Caco-2 (cell line): ENCODE measurements at regions not wholly inside any gene's neighbourhood (a gene's known extent, or its start where the extent isn't known, plus 50 kb on each side); places are given as distances from the start of the nearest gene placed in this dataset.

Experiments used
- BruUV-seq: library from RNA; stranded (reverse); fragments of 400-500 nt; replicated peaks from 2 replicates; lab custom pipeline; 2021; lab: Mats Ljungman, UMichigan
- CTCF ChIA-PET: fragments of 300-600 bp; sonication (Branson Sonifier 250); formaldehyde crosslinking; loops from one replicate; lab custom pipeline; 2022; ENCODE audit warnings: antibody characterized with exemption; lab: Charles Lee
- POLR2A ChIA-PET: fragments of 300-600 bp; sonication (Branson Sonifier 250); formaldehyde crosslinking; loops from one replicate; lab custom pipeline; 2022; ENCODE audit warnings: antibody characterized with exemption; lab: Charles Lee
- DNase-seq, 2 experiments: peaks; one replicate each; pipeline versions ENCODE4 v3.0.0 to v3.0.0-alpha.2; 2020 to 2022
- H3K27me3 ChIP-seq: replicated peaks from 2 replicates; pipeline ENCODE4 v1.6.0; 2011; ENCODE audit warnings: low read length; ENCODE audit not compliant: control insufficient read depth, insufficient read depth
- H3K36me3 ChIP-seq: 2 replicates; pipeline ENCODE4 v1.5.1; 2011; ENCODE audit warnings: low read length; ENCODE audit not compliant: control insufficient read depth, insufficient read depth
- H3K4me1 ChIP-seq: fragments of 250-450 bp; sonication (Bioruptor Pico); 2 replicates; pipeline ENCODE4 v1.5.1; 2020; ENCODE audit warnings: mild to moderate bottlenecking
- H3K4me3 ChIP-seq: 2 replicates; pipeline ENCODE4 v1.5.1; 2011; ENCODE audit warnings: low read depth, mild to moderate bottlenecking, control low read depth, low read length
- H3K9me3 ChIP-seq: fragments of 250-450 bp; sonication (Bioruptor Pico); 2 replicates; pipeline ENCODE4 v1.5.1; 2020; ENCODE audit warnings: mild to moderate bottlenecking, moderate library complexity
- H3K27ac Mint-ChIP-seq: one replicate; pipeline ENCODE4 v1.8.0; 2022; ENCODE audit warnings: mixed read lengths; ENCODE audit not compliant: unreplicated experiment
- H3K27me3 Mint-ChIP-seq: one replicate; pipeline ENCODE4 v1.8.0; 2022; ENCODE audit warnings: mixed read lengths; ENCODE audit not compliant: insufficient read depth, unreplicated experiment
- H3K36me3 Mint-ChIP-seq: one replicate; pipeline ENCODE4 v1.8.0; 2022; ENCODE audit warnings: mild to moderate bottlenecking, mixed read lengths; ENCODE audit not compliant: insufficient read depth, unreplicated experiment
- H3K4me1 Mint-ChIP-seq: one replicate; pipeline ENCODE4 v1.8.0; 2022; ENCODE audit warnings: low read depth, mixed read lengths; ENCODE audit not compliant: unreplicated experiment
- H3K4me3 Mint-ChIP-seq: one replicate; pipeline ENCODE4 v1.8.0; 2022; ENCODE audit warnings: mild to moderate bottlenecking, moderate library complexity, mixed read lengths; ENCODE audit not compliant: unreplicated experiment
- H3K9me3 Mint-ChIP-seq: one replicate; pipeline ENCODE4 v1.8.0; 2022; ENCODE audit warnings: mixed read lengths; ENCODE audit not compliant: unreplicated experiment
- intact Hi-C: fragments of 100-400 bp; cut with micrococcal nuclease; formaldehyde crosslinking; loops from one replicate; pipeline ENCODE4 v1.10.0; 2022; ENCODE audit not compliant: unreplicated experiment
- TF ChIP-seq, protein P1 (sequence below), 2 experiments: fragments of 200-600 bp in 1 of 2; IDR thresholded peaks; 1 replicate in 1 of 2; 2 replicates in 1 of 2; pipeline versions ENCODE4 v1.5.1 to v1.8.0; 2011 to 2022; ENCODE audit warnings: antibody characterized with exemption in 1 of 2, control low read depth in 1 of 2, inconsistent platforms in 1 of 2, low read depth in 1 of 2, low read length in 1 of 2, mild to moderate bottlenecking in 1 of 2, moderate library complexity in 1 of 2; ENCODE audit not compliant: insufficient read depth in 1 of 2, severe bottlenecking in 1 of 2, unreplicated experiment in 1 of 2

DNA sequence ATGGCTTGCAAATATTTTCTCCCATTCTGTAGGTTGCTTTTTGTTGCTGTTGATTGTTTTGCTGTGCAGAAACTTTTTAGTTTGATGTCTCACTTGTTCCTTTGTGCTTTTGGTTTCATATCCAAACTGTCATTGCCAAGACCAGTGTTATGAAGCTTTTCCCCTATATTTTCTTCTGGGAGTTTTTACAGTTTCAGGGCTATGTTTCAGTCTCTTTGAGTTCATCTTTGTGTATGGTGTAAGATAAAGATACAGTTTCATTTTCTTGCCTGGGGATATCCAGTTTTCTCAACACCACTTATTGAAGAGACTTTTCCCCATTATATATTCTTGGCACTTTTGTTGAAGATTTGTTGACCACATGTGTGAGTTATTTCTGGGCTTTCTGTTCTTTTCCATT is 139.9 kb downstream of the MRPL57 start:
- Mint-ChIP-seq H3K4me1 (no peaks in the 10 kb centered on the region), H3K27me3 (no peaks in the 10 kb centered on the region), H3K9me3 (no peaks in the 10 kb centered on the region), H3K36me3 (no peaks in the 10 kb centered on the region), H3K27ac (no peak overlapping the region), H3K4me3 (no peak overlapping the region)
- H3K4me1 ChIP-seq: no peaks in the 10 kb centered on the region
- intact Hi-C loops: no loop called here
- BruUV-seq: no TSS peak
- no peak for DNase-seq
- CTCF ChIA-PET: no interaction called here
- no peaks in the 10 kb centered on the region for H3K9me3 ChIP-seq
- POLR2A ChIA-PET: interaction anchor here (0.7 kb wide), 1 partner anchor 10 kb away, joined by 6 read pairs; no protein-coding TSS in a partner anchor
- H3K27me3 ChIP-seq: no peaks in the 10 kb centered on the region
- H3K36me3 ChIP-seq: no peaks in the 10 kb centered on the region
- H3K4me3 ChIP-seq: no peak overlapping the region
- TF ChIP-seq, protein P1, sequence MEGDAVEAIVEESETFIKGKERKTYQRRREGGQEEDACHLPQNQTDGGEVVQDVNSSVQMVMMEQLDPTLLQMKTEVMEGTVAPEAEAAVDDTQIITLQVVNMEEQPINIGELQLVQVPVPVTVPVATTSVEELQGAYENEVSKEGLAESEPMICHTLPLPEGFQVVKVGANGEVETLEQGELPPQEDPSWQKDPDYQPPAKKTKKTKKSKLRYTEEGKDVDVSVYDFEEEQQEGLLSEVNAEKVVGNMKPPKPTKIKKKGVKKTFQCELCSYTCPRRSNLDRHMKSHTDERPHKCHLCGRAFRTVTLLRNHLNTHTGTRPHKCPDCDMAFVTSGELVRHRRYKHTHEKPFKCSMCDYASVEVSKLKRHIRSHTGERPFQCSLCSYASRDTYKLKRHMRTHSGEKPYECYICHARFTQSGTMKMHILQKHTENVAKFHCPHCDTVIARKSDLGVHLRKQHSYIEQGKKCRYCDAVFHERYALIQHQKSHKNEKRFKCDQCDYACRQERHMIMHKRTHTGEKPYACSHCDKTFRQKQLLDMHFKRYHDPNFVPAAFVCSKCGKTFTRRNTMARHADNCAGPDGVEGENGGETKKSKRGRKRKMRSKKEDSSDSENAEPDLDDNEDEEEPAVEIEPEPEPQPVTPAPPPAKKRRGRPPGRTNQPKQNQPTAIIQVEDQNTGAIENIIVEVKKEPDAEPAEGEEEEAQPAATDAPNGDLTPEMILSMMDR (IDR thresholded peaks at IDR 0.05; ENCODE audit: insufficient read depth in 1 of 2, low read depth in 1 of 2, low read length in 1 of 2, severe bottlenecking in 1 of 2, unreplicated experiment in 1 of 2): no peak

DNA sequence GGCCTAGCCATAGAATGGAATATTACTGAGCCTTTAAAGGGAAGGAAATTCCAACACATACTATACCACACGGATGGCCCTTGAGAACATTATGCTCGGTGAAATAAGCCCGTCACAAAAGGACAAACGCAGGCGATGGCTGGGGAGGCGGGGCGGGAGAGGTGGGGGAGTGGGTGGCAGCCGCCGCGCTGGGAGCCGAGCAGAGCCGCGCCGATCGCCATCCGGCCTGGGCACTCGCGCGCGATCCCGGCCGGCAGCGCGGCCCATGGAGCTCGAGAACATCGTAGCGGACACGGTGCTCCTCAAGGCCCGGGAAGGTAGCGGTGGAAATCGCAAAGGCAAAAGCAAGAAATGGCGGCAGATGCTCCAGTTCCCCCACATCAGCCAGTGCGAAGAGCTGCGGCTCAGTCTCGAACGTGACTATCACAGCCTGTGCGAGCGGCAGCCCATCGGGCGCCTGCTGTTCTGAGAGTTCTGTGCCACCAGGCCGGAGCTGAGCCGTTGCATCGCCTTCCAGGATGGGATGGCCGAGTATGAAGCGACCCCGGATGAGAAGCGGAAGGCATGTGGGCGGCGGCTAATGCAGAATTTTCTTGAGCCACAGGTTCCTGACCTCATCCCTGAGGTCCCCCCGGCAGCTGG is 140.1 kb downstream of the ZDHHC20 start:
- no peaks in the 10 kb centered on the region for H3K27me3 ChIP-seq
- H3K4me1 ChIP-seq: no peaks in the 10 kb centered on the region
- ChIA-PET CTCF (no interaction called here), POLR2A (no interaction called here)
- Mint-ChIP-seq H3K36me3 (no peaks in the 10 kb centered on the region), H3K4me3 (no peak overlapping the region), H3K27ac (no peak overlapping the region), H3K27me3 (no peaks in the 10 kb centered on the region), H3K4me1 (no peaks in the 10 kb centered on the region), H3K9me3 (no peaks in the 10 kb centered on the region)
- H3K9me3 ChIP-seq: no peaks in the 10 kb centered on the region
- TF ChIP-seq, protein P1 (IDR thresholded peaks at IDR 0.05; ENCODE audit: insufficient read depth in 1 of 2, low read depth in 1 of 2, low read length in 1 of 2, severe bottlenecking in 1 of 2, unreplicated experiment in 1 of 2): no peak
- no peak for DNase-seq
- H3K4me3 ChIP-seq: no peak overlapping the region
- H3K36me3 ChIP-seq: no peaks in the 10 kb centered on the region
- intact Hi-C loops: no loop called here
- BruUV-seq: no TSS peak

DNA sequence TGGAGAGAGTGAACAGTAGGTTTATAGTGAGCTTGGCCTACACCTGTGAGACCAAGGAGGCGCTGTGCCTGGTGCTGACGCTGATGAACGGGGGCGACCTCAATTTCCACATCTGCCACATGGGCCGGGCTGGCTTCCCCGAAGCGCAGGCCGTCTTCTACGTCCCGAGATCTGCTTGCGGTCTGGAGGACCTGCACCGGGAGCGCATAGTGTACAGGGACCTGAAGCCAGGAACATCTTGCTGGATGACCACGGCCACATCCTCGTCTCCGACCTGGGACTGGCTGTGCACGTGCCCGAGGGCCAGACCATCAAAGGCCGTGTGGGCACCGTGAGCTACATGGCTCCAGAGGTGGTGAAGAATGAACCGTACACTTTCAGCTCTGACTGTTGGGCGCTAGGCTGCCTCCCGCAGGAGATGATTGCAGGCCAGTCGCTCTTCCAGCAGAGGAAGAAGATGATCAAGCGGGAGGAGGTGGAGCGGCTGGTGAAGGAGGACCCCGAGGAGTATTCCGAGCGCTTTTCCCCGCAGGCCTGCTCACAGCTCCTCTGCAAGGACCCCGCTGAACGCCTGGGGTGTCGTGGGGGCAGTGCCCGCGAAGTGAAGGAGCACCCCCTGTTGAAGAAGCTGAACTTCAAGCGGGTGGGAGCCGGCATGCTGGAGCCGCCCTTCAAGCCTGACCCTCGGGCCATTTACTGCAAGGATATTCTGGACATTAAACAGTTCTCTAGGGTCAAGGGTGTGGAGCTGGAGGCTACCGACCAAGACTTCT is 139.0 kb downstream of the ZDHHC20 start:
- H3K27me3 Mint-ChIP-seq: no peaks in the 10 kb centered on the region
- no peaks in the 10 kb centered on the region for H3K9me3 ChIP-seq

More for the DNA sequence above, 139.0 kb downstream of the ZDHHC20 start:
- no peaks in the 10 kb centered on the region for H3K36me3 ChIP-seq
- Mint-ChIP-seq H3K36me3 (no peaks in the 10 kb centered on the region), H3K4me1 (no peaks in the 10 kb centered on the region), H3K4me3 (no peak overlapping the region), H3K9me3 (no peaks in the 10 kb centered on the region), H3K27ac (no peak overlapping the region)
- intact Hi-C loops: no loop called here
- no TSS peak for BruUV-seq
- no peak for DNase-seq
- H3K27me3 ChIP-seq: no peaks in the 10 kb centered on the region
- CTCF ChIA-PET: no interaction called here
- POLR2A ChIA-PET: no interaction called here
- no peak overlapping the region for H3K4me3 ChIP-seq
- no peaks in the 10 kb centered on the region for H3K4me1 ChIP-seq
- TF ChIP-seq, protein P1 (IDR thresholded peaks at IDR 0.05; ENCODE audit: insufficient read depth in 1 of 2, low read depth in 1 of 2, low read length in 1 of 2, severe bottlenecking in 1 of 2, unreplicated experiment in 1 of 2): no peak
